ENCODE measurements at regions not wholly inside any gene's neighbourhood (a gene's known extent, or its start where the extent isn't known, plus 50 kb on each side); places are given as distances from the start of the nearest gene placed in this dataset.

DNA sequence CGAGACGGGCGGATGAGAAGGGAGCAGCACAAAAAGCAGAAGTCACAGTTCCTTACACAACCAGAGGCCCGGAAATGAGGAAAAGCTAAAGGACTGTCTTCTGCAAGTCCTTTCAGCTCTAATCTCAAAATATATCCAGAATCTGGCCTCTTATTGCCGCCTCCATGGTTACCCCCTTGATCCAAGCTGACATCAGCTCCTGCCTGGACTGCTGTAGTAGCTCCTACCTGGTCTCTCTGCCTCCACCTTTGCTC lies 324.0 kb upstream of the ROPN1 start:
- Histone ChIP-seq H3K27me3 (ENCODE audit: control insufficient read depth in 1 of 2, insufficient read depth in 2 of 2, low read length in 2 of 2) (no peaks in the 10 kb centered on the region), H3K9ac (ENCODE audit: low read depth in 1 of 2, low read length in 2 of 2) (no peak overlapping the region), H3K4me3 (ENCODE audit: low read depth in 1 of 2, low read length in 2 of 2) (no peak overlapping the region), H3K4me1 (ENCODE audit: control insufficient read depth in 1 of 2, insufficient read depth in 2 of 2, low read length in 2 of 2) (peaks cover 4 to 5% of the 10 kb centered on the region in 2 donors), H3K27ac (ENCODE audit: low read depth, low read length) (no peak overlapping the region), H3K36me3 (ENCODE audit: control insufficient read depth in 1 of 2, insufficient read depth in 2 of 2, low read length in 2 of 2) (no peaks in the 10 kb centered on the region), H3K9me3 (ENCODE audit: control insufficient read depth in 1 of 2, low read length in 2 of 2) (no peaks in the 10 kb centered on the region)

GRCh38 chr3:124318014-124318413 lies 326.1 kb upstream of the ROPN1 start:
- no peak overlapping the region for H3K27ac ChIP-seq (ENCODE audit: low read depth, low read length)
- H3K9me3 ChIP-seq (ENCODE audit: control insufficient read depth in 1 of 2, low read length in 2 of 2) = no peaks in the 10 kb centered on the region
- H3K9ac ChIP-seq (ENCODE audit: low read depth in 1 of 2, low read length in 2 of 2) = no peak overlapping the region
- no peaks in the 10 kb centered on the region for H3K27me3 ChIP-seq (ENCODE audit: control insufficient read depth in 1 of 2, insufficient read depth in 2 of 2, low read length in 2 of 2)
- no peaks in the 10 kb centered on the region for H3K36me3 ChIP-seq (ENCODE audit: control insufficient read depth in 1 of 2, insufficient read depth in 2 of 2, low read length in 2 of 2)
- peaks cover 3 to 5% of the 10 kb centered on the region in 2 donors for H3K4me1 ChIP-seq (ENCODE audit: control insufficient read depth in 1 of 2, insufficient read depth in 2 of 2, low read length in 2 of 2)
- no peak overlapping the region for H3K4me3 ChIP-seq (ENCODE audit: low read depth in 1 of 2, low read length in 2 of 2)

- Histone ChIP-seq H3K27me3 (ENCODE audit: control insufficient read depth in 1 of 2, insufficient read depth in 2 of 2, low read length in 2 of 2) (no peaks in the 10 kb centered on the region), H3K27ac (ENCODE audit: low read depth, low read length) (no peak overlapping the region), H3K4me3 (ENCODE audit: low read depth in 1 of 2, low read length in 2 of 2) (no peak overlapping the region), H3K9ac (ENCODE audit: low read depth in 1 of 2, low read length in 2 of 2) (no peak overlapping the region), H3K4me1 (ENCODE audit: control insufficient read depth in 1 of 2, insufficient read depth in 2 of 2, low read length in 2 of 2) (peaks cover 0 to 5% of the 10 kb centered on the region in 2 donors), H3K36me3 (ENCODE audit: control insufficient read depth in 1 of 2, insufficient read depth in 2 of 2, low read length in 2 of 2) (no peaks in the 10 kb centered on the region), H3K9me3 (ENCODE audit: control insufficient read depth in 1 of 2, low read length in 2 of 2) (no peaks in the 10 kb centered on the region)
Observed at GRCh38 chr3:124318656-124319055, 326.7 kb upstream of the ROPN1 start.

GRCh38 chr3:124320976-124321375 lies 329.1 kb upstream of the ROPN1 start:
- Histone ChIP-seq H3K4me3 (ENCODE audit: low read depth in 1 of 2, low read length in 2 of 2) (no peak overlapping the region), H3K4me1 (ENCODE audit: control insufficient read depth in 1 of 2, insufficient read depth in 2 of 2, low read length in 2 of 2) (peaks cover 0 to 5% of the 10 kb centered on the region in 2 donors), H3K36me3 (ENCODE audit: control insufficient read depth in 1 of 2, insufficient read depth in 2 of 2, low read length in 2 of 2) (no peaks in the 10 kb centered on the region), H3K27ac (ENCODE audit: low read depth, low read length) (no peak overlapping the region), H3K9ac (ENCODE audit: low read depth in 1 of 2, low read length in 2 of 2) (no peak overlapping the region), H3K27me3 (ENCODE audit: control insufficient read depth in 1 of 2, insufficient read depth in 2 of 2, low read length in 2 of 2) (no peaks in the 10 kb centered on the region), H3K9me3 (ENCODE audit: control insufficient read depth in 1 of 2, low read length in 2 of 2) (no peaks in the 10 kb centered on the region)

- Histone ChIP-seq H3K4me3 (ENCODE audit: low read depth in 1 of 2, low read length in 2 of 2) (no peak overlapping the region), H3K36me3 (ENCODE audit: control insufficient read depth in 1 of 2, insufficient read depth in 2 of 2, low read length in 2 of 2) (no peaks in the 10 kb centered on the region), H3K27me3 (ENCODE audit: control insufficient read depth in 1 of 2, insufficient read depth in 2 of 2, low read length in 2 of 2) (no peaks in the 10 kb centered on the region), H3K9me3 (ENCODE audit: control insufficient read depth in 1 of 2, low read length in 2 of 2) (no peaks in the 10 kb centered on the region), H3K9ac (ENCODE audit: low read depth in 1 of 2, low read length in 2 of 2) (no peak overlapping the region), H3K4me1 (ENCODE audit: control insufficient read depth in 1 of 2, insufficient read depth in 2 of 2, low read length in 2 of 2) (peaks cover 0 to 5% of the 10 kb centered on the region in 2 donors), H3K27ac (ENCODE audit: low read depth, low read length) (no peak overlapping the region)
Observed at GRCh38 chr3:124322309-124322880, 330.5 kb upstream of the ROPN1 start.

- Histone ChIP-seq H3K9me3 (ENCODE audit: control insufficient read depth in 1 of 2, low read length in 2 of 2) (no peaks in the 10 kb centered on the region), H3K36me3 (ENCODE audit: control insufficient read depth in 1 of 2, insufficient read depth in 2 of 2, low read length in 2 of 2) (no peaks in the 10 kb centered on the region), H3K4me1 (ENCODE audit: control insufficient read depth in 1 of 2, insufficient read depth in 2 of 2, low read length in 2 of 2) (peaks cover 0 to 5% of the 10 kb centered on the region in 2 donors), H3K27me3 (ENCODE audit: control insufficient read depth in 1 of 2, insufficient read depth in 2 of 2, low read length in 2 of 2) (no peaks in the 10 kb centered on the region), H3K9ac (ENCODE audit: low read depth in 1 of 2, low read length in 2 of 2) (no peak overlapping the region), H3K4me3 (ENCODE audit: low read depth in 1 of 2, low read length in 2 of 2) (no peak overlapping the region), H3K27ac (ENCODE audit: low read depth, low read length) (no peak overlapping the region)
Observed at GRCh38 chr3:124322966-124323365, 331.0 kb upstream of the ROPN1 start.

DNA sequence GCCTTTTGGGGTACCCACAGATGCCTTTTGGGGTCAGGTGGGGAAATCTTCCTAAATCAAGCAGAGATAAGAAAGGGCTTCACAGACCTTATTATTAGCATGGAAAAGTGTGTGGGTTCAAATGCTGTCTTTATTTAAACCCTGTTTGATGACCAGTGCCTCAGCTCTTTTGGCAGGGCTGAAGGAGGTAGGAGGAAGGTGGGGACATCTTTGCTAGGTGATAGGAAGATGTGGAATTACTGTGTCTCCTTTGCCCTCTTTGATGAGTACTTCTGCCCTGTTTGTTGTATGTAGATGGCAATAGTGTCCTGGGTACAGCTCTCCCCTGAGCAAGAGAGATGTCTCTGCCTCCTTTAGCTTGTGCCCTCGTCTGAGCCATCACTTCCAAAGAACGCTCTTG lies 333.3 kb upstream of the ROPN1 start:
- no peaks in the 10 kb centered on the region for H3K9me3 ChIP-seq (ENCODE audit: control insufficient read depth in 1 of 2, low read length in 2 of 2)
- no peak overlapping the region for H3K9ac ChIP-seq (ENCODE audit: low read depth in 1 of 2, low read length in 2 of 2)
- H3K27ac ChIP-seq (ENCODE audit: low read depth, low read length) = no peak overlapping the region
- no peaks in the 10 kb centered on the region for H3K27me3 ChIP-seq (ENCODE audit: control insufficient read depth in 1 of 2, insufficient read depth in 2 of 2, low read length in 2 of 2)
- H3K4me3 ChIP-seq (ENCODE audit: low read depth in 1 of 2, low read length in 2 of 2) = no peak overlapping the region
- no peaks in the 10 kb centered on the region for H3K36me3 ChIP-seq (ENCODE audit: control insufficient read depth in 1 of 2, insufficient read depth in 2 of 2, low read length in 2 of 2)
- no peaks in the 10 kb centered on the region for H3K4me1 ChIP-seq (ENCODE audit: control insufficient read depth in 1 of 2, insufficient read depth in 2 of 2, low read length in 2 of 2)

DNA sequence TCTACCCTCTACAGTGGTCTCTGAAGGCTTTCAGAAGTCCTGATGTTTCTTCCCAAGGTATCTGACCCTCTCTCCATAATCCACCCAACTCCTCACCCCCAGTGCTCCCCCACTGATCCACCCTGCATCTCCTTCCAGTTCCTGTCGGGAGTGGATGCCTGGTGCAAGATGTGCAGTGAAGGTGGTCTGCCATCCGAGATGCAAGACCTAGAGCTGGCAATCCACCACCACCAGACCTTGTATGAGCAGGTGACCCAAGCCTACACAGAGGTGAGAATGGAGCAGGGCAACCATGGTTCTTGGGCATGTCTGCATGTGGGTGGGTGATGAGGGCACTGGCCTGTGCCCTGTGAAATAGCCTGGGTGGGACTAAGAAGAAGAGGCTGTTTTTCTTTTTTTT lies 337.8 kb upstream of the ROPN1 start:
- Histone ChIP-seq H3K4me3 (ENCODE audit: low read depth in 1 of 2, low read length in 2 of 2) (no peak overlapping the region), H3K9ac (ENCODE audit: low read depth in 1 of 2, low read length in 2 of 2) (no peak overlapping the region), H3K36me3 (ENCODE audit: control insufficient read depth in 1 of 2, insufficient read depth in 2 of 2, low read length in 2 of 2) (no peaks in the 10 kb centered on the region), H3K27ac (ENCODE audit: low read depth, low read length) (no peak overlapping the region), H3K4me1 (ENCODE audit: control insufficient read depth in 1 of 2, insufficient read depth in 2 of 2, low read length in 2 of 2) (no peaks in the 10 kb centered on the region), H3K9me3 (ENCODE audit: control insufficient read depth in 1 of 2, low read length in 2 of 2) (no peaks in the 10 kb centered on the region), H3K27me3 (ENCODE audit: control insufficient read depth in 1 of 2, insufficient read depth in 2 of 2, low read length in 2 of 2) (no peaks in the 10 kb centered on the region)

DNA sequence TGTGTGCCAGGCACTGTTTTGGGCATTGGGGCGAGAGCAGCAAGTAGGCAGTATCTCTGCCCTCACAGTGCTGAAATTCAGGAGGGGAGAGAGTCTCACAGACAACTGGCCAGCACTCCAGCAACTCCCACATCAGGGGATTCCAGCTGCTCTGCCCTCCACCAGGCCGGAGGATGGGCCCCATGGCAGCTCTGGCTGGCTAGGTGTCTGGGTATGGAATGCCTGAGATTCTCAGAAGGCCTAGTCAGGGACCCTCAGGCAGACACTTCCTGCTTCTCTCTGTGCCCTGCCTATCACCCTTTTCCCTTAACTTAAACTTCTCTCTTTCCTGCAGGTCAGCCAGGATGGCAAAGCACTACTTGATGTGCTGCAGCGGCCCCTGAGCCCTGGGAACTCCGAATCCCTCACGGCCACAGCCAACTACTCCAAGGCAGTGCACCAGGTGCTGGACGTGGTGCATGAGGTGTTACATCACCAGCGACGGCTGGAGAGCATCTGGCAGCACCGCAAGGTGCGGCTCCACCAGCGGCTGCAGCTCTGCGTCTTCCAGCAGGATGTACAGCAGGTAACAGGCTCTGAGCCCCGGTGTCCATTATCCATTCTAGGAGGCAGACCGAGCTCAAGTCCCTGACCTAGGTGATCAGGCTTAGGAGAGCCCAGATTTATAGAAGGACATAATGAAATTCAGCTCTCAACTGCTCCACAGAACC lies 342.2 kb upstream of the ROPN1 start:
- Histone ChIP-seq H3K27me3 (ENCODE audit: control insufficient read depth in 1 of 2, insufficient read depth in 2 of 2, low read length in 2 of 2) (no peaks in the 10 kb centered on the region), H3K4me3 (ENCODE audit: low read depth in 1 of 2, low read length in 2 of 2) (no peak overlapping the region), H3K4me1 (ENCODE audit: control insufficient read depth in 1 of 2, insufficient read depth in 2 of 2, low read length in 2 of 2) (no peaks in the 10 kb centered on the region), H3K9me3 (ENCODE audit: control insufficient read depth in 1 of 2, low read length in 2 of 2) (no peaks in the 10 kb centered on the region), H3K27ac (ENCODE audit: low read depth, low read length) (no peak overlapping the region), H3K36me3 (ENCODE audit: control insufficient read depth in 1 of 2, insufficient read depth in 2 of 2, low read length in 2 of 2) (no peaks in the 10 kb centered on the region), H3K9ac (ENCODE audit: low read depth in 1 of 2, low read length in 2 of 2) (no peak overlapping the region)

DNA sequence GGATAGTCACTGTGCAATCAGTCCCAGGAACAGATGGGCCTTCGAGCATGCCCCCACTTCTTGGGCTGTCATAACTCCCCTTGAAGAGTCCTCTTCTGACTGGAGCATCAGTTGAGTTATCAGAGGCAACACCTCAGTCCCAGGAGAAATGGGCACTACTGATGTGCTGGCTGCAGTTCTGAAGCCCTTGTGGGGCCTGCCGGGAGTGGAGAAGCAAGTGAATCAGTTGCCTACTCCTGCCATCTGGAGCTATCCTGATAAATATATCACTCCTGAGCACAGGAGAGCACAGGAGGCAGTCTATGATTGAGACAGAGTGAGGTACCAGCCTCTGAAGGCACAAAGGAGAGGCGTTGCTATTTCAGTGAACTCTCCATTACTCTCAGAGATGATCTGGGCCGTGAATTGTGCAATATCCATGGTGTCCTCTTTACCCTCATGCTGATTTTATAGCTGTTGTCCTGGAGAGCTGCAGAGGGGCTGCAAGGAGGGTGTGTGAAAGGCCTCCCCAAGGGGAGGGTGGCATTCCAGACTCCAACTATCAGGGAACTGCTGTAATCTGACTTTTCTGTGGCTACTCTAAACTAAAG lies 344.2 kb upstream of the ROPN1 start:
- Histone ChIP-seq H3K36me3 (ENCODE audit: control insufficient read depth in 1 of 2, insufficient read depth in 2 of 2, low read length in 2 of 2) (no peaks in the 10 kb centered on the region), H3K9ac (ENCODE audit: low read depth in 1 of 2, low read length in 2 of 2) (no peak overlapping the region), H3K27me3 (ENCODE audit: control insufficient read depth in 1 of 2, insufficient read depth in 2 of 2, low read length in 2 of 2) (no peaks in the 10 kb centered on the region), H3K27ac (ENCODE audit: low read depth, low read length) (no peak overlapping the region), H3K4me3 (ENCODE audit: low read depth in 1 of 2, low read length in 2 of 2) (no peak overlapping the region), H3K4me1 (ENCODE audit: control insufficient read depth in 1 of 2, insufficient read depth in 2 of 2, low read length in 2 of 2) (no peaks in the 10 kb centered on the region), H3K9me3 (ENCODE audit: control insufficient read depth in 1 of 2, low read length in 2 of 2) (no peaks in the 10 kb centered on the region)

Data from duodenal mucosa (tissue), 2 donors.